ENCODE measurements at regions not wholly inside any gene's neighbourhood (a gene's known extent, or its start where the extent isn't known, plus 50 kb on each side); places are given as distances from the start of the nearest gene placed in this dataset.

- ATAC-seq (peak; percentile 83 to 94 (median 88)), DNase-seq (peak; percentile 86 to 91 (median 90))
- no peak for TF ChIP-seq CTCF (IDR thresholded peaks at IDR 0.05)
- TF ChIP-seq POLR2A (IDR thresholded peaks at IDR 0.05) = peak; percentile 50
- Histone ChIP-seq H3K27me3 (no peaks in the 10 kb centered on the region), H3K4me1 (peaks cover 0 to 15% (median 4%) of the 10 kb centered on the region in 4 donors), H3K36me3 (no peaks in the 10 kb centered on the region), H3K4me3 (peak overlapping the region; percentile 34 to 50 (median 44)), H3K27ac (peak overlapping the region; percentile 40 to 79 (median 75)), H3K9me3 (no peaks in the 10 kb centered on the region)
- intact Hi-C loops (cut with DNase I) = loop anchor here (10.0 kb wide), 2 partner anchors 46 to 226 kb away; no protein-coding TSS in a partner anchor
- WGBS (ENCODE audit: insufficient coverage, low coverage, low lambda C conversion rate, missing lambda C conversion rate) = 5% methylated on average over 22 of the region's 51 CpGs
Measured at GRCh38 chr9:129550199-129550839, 70.6 kb downstream of the C9orf50 start.

GRCh38 chr9:129549684-129550083 lies 71.2 kb downstream of the C9orf50 start:
- Histone ChIP-seq H3K36me3 (no peaks in the 10 kb centered on the region), H3K4me3 (peak overlapping the region; percentile 34 to 50 (median 44)), H3K9me3 (no peaks in the 10 kb centered on the region), H3K27me3 (no peaks in the 10 kb centered on the region), H3K4me1 (peaks cover 0 to 14% (median 4%) of the 10 kb centered on the region in 4 donors), H3K27ac (peak overlapping the region; percentile 40 to 79 (median 75))
- ATAC-seq (peak in 3 of 4 donors; percentile 12 to 51 (median 32)), DNase-seq (peak in 1 of 3 donors; percentile 27)
- TF ChIP-seq CTCF (IDR thresholded peaks at IDR 0.05) = no peak
- no peak for TF ChIP-seq POLR2A (IDR thresholded peaks at IDR 0.05)
- intact Hi-C loops (cut with DNase I) = loop anchor here (5.0 to 10.0 kb wide), 3 partner anchors 45 to 225 kb away; no protein-coding TSS in a partner anchor
- WGBS (ENCODE audit: insufficient coverage, low coverage, low lambda C conversion rate, missing lambda C conversion rate) = 50% methylated on average over 2 of the region's 30 CpGs

- intact Hi-C loops (cut with DNase I) = loop anchor here in 1 of 2 donors (5.0 kb wide), 1 partner anchor 47 kb away; no protein-coding TSS in a partner anchor
- TF ChIP-seq POLR2A (IDR thresholded peaks at IDR 0.05) (no peak), CTCF (IDR thresholded peaks at IDR 0.05) (no peak)
- DNase-seq = no peak
Measured at GRCh38 chr9:129549139-129549538, 71.8 kb downstream of the C9orf50 start.

GRCh38 chr9:129548571-129549135 lies 72.2 kb downstream of the C9orf50 start:
- 50% methylated on average over 2 of the region's 11 CpGs for WGBS (ENCODE audit: insufficient coverage, low coverage, low lambda C conversion rate, missing lambda C conversion rate)
- Histone ChIP-seq H3K4me3 (no peak overlapping the region), H3K27me3 (no peaks in the 10 kb centered on the region), H3K36me3 (no peaks in the 10 kb centered on the region), H3K27ac (peak overlapping the region in 2 of 3 donors; percentile 75 to 79), H3K9me3 (no peaks in the 10 kb centered on the region), H3K4me1 (peaks cover 0 to 14% (median 4%) of the 10 kb centered on the region in 4 donors)
- ATAC-seq (peak; percentile 10 to 25 (median 18)), DNase-seq (peak in 1 of 3 donors; percentile 42)
- intact Hi-C loops (cut with DNase I) = loop anchor here in 1 of 2 donors (5.0 kb wide), 1 partner anchor 46 kb away; no protein-coding TSS in a partner anchor
- no peak for TF ChIP-seq CTCF (IDR thresholded peaks at IDR 0.05)
- TF ChIP-seq POLR2A (IDR thresholded peaks at IDR 0.05) = no peak

More at GRCh38 chr9:129549139-129549538, 71.8 kb downstream of the C9orf50 start:
- Histone ChIP-seq H3K27ac (peak overlapping the region in 2 of 3 donors; percentile 75 to 79), H3K4me3 (no peak overlapping the region), H3K4me1 (peaks cover 0 to 14% (median 4%) of the 10 kb centered on the region in 4 donors), H3K36me3 (no peaks in the 10 kb centered on the region), H3K9me3 (no peaks in the 10 kb centered on the region), H3K27me3 (no peaks in the 10 kb centered on the region)
- peak in 3 of 4 donors; percentile 29 to 56 (median 46) for ATAC-seq
- 20% methylated on average over 2 of the region's 7 CpGs for WGBS (ENCODE audit: insufficient coverage, low coverage, low lambda C conversion rate, missing lambda C conversion rate)
